ENCODE measurements at regions not wholly inside any gene's neighbourhood (a gene's known extent, or its start where the extent isn't known, plus 50 kb on each side); places are given as distances from the start of the nearest gene placed in this dataset.

DNA sequence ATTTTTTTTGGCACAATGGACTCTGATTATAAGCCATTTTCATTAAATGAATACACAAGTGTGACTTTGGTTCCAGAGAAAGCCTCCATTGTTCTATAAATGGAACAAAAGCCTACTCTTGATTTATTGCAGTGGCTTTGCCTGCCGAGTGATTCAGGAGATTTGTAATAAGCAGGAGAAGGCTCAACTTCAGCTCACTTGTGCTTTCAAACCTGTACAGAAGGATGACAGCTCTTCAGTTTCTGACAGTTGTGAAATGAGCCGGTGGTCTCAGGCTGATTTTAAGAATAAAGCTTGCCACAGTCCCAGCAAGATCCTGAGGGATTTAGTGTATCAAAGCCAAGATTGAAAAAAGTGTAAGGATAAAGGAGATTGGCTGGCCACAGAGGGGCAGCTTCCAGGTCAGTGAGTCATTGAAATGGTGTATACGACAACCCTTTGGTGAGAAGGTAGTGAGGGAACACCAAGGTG, 438.8 kb upstream of the TGFBR2 start:
- DNase-seq: peak in 4 of 51 donors; percentile 1 to 63 (median 10)

DNA sequence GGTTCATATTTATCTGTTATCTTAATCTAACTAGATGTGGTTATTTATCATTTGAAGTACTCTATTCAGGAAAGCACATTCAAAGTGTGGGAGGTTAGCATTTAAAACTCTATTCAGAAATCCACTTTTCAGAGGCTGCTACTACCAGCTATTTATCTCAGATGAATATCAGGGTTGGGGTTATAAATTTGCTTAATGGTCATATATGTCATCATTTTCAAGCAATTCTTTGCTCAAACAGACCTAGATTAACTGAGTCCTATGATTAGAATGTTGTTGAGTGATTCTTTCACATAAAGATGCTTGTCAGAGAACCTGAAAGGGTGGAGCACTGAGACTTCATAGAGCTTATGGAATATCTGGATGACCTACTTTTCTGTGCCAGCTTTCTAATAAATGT, 436.9 kb upstream of the TGFBR2 start:
- DNase-seq: no peak

DNA sequence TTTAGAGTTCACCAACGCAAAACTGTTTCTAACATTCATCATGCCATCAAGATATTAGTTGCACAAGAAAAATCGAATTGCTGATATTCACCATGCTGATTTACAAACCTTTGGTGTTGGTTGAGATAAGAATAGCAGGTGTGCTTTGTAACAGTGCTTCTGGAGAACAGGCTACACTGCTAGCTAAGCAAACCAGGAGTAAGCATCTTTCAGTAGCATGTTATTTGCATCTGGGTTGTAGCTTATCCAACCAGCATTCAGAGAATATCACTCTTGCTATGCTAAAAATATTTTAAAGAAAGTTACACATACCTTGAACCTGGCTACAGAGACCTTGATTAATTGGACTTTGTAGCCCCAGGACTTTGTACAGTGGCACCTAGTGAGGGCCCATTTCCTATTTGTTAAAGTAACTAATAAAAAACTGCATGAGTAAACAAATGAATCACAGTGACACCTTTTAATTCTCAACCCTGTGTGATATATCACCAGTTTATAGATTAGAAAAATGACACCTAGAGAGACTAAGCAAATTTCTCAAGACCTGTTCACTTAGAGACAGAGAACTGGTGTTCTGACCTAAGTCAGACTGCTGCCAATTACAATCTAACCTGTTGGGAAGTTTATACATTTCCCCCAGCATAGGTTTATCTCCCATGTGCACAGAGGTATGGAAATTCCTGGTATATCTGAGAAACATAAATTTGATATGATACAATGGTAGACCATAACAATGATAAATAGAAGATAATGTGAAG, 435.5 kb upstream of the TGFBR2 start:
- no peak for DNase-seq

DNA sequence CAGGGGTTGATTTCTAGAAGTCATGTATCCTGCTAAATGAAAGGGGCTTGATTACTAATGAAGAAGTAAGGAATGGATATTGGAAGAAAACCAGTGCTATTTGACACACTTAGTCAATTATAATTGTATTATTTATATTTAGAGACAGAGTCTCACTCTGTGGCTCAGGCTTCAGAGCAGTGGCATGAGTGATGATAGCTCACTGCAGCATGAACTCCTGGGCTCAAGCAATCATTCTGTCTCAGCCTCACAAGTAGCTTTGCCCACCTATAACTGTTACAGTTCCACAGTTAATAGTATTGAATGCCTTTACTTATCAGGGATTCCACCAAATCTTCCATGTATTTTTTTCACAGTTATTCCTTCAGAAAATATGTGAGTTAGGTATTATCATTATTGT, 432.0 kb upstream of the TGFBR2 start:
- no peak for DNase-seq

DNA sequence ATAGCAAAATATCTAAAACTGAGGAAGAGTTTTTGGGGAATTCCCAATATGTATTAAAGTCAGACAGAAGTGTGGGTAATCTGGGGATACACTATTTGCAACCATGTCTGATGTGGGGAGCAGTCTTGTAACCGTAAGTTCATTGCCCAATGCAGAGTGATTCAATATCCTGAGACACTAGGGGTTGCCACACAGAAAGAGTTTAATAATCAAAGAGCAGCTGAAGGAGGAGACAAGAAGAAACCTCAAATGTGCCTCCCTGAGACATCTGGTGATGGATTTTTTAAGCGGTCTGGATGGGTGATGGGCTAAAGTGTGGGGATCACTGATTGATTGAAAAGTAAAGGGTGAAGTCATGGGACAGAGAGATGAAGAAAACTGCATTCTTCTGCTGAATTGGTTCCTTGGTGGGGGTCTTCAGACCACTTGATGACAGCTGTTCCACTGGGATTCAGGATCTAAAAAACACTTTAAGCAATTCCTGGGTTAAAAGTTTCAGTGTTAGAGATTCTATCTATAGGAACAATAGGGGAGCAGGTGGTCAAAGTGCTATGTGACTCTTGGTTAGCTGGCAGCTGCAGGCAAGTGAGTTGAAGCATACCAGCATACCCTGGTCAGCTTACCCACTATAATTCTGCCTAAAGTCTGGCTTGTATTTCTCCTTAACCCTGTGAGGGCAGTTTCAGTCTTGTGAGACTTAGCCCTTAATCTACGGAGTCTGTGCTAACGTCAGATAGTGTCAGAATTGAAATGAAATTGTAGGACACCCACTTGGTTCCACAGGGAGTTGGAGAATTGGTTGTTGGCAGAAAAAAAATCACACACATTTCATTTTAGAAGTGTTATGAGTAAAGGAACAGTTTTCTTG, 425.9 kb upstream of the TGFBR2 start:
- no peak for DNase-seq

DNA sequence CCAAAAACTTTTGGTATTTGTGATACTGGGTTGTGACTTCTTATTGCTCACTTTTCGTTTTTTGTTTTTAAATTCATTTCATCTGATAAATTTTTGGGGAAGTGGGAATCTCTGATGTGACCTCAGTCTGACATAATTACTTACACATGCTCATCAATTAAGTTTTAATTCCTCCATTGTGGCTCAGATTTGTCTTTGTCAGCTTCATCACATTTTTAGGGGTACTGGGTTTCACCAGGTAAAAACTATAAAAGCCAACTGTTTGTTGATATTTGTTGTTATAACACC, 425.3 kb upstream of the TGFBR2 start:
- DNase-seq: no peak

DNA sequence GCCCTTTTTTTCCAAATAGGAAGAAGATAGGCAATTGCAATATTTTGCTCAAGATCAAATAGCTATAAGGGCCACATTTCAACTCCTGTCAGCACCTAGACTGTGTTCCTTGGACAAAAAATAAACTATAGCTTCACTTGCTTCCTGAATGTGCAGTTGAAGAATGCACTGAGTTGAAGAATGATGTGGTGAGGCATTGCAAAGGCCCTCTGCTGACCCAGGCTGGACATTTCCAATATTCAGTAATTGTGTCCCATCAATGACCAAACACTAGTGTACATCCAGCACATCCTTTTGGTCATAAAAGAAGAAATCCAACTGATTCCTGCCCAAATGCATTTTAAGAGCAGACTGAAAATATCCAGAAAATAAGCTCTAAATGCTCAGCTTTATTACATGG, 424.8 kb upstream of the TGFBR2 start:
- no peak for DNase-seq

DNA sequence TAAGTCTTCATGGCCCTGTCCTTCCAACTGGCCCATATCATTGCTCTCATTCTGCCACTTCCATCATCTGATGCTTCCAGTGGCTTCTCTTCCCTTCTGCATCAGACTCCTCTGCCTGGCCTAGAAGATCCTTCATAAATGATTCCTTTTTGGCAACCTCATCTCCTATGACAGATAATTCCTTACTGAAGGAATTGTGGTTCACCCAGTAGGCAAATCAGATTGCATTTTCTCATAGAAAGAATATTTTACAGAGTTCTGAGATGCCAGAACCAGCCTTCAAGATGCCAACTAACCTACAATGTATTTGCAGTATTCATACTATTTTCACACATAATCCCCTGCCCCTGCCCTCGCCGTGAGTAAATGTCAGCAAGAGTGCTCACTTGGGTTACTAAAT, 423.0 kb upstream of the TGFBR2 start:
- no peak for DNase-seq

DNA sequence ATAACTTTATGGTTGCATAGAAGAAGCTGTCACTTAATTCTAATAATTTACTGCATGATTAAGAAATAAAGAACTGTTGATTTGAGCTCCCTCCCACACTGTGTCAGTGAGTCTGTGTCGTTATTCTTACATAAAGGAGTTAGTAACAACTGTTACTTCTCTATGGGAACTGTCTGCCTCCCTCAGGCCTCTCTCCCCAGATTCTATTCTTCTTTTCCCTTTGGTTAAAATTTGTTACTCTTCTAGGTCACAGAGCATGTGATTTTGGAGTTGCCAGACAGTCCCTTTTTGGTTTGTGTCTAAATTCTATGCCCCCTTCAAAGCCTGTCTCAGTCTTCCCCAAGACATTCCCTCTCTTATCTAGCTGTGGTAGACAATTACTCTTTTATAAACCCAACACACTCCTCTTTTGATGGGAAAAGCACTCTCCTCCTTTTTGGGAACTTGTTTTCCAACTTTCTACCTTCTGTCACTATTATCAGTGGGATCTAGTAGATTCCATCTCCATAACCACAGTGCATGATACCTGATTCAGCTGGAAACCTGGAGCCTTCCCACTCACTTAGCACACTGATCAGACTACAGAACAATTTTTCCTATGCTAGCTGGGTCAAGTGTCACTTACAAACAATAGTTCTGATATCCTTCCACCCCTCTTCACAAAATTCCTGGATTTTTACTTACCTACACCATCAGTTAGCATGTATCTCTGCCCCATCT, 422.1 kb upstream of the TGFBR2 start:
- no peak for DNase-seq

DNA sequence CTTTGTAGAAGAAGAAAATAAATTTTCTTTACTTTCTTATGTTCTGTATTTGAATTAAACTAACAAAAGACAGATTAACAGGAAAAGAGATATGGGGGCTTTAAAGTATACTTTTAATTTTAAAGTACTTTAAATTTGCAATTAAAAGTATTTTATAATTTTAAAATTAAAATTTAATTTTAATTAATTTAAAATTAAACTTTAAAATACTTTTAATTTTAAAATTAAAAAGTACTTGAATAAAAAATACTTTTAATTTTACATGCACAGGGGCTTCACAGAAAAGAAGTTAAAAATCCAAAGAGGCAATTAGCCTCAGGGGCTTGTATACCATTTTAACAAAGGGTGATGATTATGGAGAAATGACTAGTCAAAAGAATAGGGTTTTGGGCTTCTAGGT, 420.5 kb upstream of the TGFBR2 start:
- DNase-seq: no peak

DNA sequence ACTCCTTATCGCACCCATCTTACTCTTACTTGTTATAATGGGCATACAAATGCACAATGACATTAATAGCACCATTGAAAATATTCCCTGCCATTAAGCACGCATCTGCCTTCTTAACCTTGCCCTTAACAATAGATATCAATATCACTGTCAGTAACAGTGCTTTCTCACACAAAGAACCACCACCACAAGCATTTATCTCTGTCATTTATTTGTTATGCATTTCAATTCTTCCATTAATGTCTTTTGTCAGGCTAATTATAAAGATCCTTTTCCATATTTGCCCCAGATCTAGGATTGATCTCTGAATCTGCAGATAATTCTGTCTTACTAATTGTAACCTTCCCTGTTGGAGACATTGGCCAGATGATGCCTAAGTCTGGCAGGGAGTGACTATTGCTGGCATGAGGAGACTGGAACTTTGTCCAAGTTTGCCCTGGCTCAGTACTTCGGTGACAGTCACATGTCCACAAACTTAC, 419.6 kb upstream of the TGFBR2 start:
- DNase-seq: peak in 1 of 51 donors; percentile 5

DNA sequence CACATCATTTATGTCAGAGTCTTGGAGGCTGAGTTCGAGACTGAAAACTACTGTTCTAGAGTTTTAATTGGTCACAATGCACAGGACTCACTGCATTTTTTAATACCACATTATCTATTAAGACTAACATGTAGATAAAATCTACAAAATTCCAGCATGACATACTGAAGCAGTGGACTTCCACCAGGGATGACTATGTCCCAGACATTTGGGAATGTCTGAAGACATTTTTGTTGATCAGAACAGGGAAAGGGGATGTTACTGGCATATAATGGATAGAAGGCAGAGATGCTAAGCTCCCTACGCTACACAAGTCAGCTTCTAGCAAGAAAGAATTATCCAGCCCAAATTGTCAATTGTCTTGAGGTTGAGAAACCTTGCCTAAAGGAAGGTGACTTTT, 419.0 kb upstream of the TGFBR2 start:
- DNase-seq: no peak

DNA sequence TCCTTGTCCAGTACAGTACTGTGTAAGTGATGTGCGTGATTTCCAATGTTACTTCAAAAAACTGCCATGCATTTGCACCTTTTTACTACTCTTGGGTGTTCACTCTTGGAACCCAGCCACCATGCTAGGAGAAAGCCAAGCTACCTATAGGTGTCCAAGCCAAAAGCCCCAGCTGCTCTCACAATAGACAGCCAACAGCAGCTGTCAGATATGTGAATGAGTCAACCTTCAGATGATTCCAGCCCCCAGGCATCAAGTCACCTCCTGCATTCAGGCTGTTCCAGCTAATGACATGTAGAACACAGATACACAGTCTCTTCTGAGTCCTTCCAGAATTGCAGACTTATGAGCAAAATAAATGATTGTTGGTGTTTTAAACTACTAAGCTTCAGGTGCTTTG, 417.7 kb upstream of the TGFBR2 start:
- no peak for DNase-seq

DNA sequence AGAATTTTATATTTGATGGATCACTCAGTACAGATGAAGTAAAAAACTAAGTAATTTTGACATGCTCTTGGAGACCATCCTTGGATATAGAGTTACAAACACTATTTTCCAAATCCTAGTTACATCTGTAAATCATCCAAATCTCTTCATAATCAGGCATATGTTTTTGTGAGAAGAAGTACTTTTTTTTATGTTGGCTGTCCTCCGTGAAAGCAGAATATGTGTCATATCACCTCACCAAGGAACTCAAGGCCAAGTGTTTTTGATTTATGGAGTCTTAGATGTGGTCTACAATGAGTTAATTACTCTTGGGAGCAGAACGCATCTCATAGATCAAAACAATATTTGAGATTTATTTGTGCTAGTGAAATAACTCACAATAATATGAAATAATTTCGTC, 416.5 kb upstream of the TGFBR2 start:
- DNase-seq: no peak

DNA sequence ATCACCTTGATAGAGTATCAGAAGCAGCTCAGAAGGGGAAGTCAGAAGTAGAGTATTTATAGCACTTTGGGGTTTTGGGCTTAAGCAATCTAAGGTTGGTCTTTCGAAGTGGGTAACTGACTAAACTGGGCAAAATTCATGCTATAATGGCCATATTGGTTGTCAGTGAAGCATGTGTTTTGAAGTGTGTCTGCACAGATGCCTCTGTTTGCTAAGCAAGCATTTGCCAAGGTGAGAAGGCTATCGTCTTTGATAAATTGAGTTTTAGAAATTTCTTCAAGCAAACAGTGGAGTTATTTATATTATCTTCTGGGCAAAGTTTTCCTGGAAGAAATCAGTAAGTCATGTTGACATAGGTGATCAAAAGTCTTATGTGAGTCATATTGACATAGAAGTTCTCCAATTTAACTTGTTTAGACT, 412.8 kb upstream of the TGFBR2 start:
- no peak for DNase-seq

DNA sequence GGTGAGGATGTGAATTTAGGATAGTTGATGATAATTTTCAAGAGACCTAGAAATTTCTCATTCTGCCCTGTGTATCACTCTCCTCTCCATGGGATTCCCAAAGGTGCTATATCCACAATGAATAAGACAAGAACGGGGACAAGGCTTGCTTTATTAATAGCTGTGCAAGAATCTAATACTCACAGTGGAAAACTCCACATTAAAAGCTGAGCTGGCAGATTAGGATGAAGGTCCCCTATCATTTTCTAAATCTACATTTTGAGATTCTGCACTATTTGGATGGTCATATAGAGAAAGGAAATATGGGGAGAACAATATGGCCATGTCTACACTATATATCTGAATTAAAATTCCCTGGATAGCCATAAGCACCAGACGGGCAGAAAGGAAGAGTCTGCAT, 411.0 kb upstream of the TGFBR2 start:
- DNase-seq: no peak

DNA sequence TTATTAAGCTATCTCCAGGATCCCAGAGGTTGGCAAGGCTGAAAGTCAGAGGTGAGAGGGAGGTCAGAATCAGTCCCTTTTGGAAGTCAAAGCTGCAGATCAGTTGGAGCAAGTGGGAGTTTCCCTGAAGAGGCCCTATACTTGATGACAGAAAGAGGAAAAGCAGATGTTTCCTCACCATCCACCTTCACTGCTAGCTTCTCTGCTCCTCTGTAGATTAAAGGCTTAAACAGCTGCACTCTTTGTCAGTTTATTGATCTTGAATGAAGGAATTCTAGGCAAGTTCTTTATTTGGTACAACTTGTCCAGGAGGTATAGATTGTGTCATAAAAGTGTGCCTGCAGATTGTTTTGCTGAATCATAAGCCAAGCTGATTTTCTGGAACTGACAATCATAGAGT, 408.2 kb upstream of the TGFBR2 start:
- DNase-seq: no peak

DNA sequence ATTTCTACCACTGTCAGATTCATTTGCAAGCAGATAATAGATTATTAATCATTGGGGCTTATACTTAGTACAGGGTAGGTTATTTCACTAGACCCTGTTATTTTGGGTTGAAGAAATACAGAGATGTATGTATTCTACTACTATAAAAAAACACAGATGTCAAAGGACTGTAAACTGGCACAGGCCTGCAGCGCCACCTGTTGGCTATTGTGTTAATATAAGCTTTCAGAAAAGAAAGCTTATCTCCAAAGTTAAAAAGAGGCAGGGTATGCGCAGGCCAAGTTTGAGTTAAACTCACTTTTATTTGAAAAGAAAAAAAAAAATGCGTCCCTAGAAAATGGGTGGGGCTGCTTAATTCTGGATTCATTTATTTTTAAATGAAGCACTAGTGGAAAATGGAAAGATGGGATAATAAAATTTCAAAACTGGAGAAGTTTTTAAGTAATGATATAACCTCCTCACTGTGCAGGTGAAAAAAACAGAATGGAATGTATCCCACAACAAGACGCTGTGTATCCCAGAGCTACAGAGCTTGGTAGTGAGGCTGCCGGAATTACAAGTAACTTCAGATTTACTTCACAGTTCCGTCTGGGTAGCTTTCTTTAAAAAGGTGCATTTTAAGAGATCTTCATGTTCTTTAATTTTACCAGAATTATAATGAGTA, 407.2 kb upstream of the TGFBR2 start:
- DNase-seq: peak in 37 of 51 donors; percentile 0 to 84 (median 32)

DNA sequence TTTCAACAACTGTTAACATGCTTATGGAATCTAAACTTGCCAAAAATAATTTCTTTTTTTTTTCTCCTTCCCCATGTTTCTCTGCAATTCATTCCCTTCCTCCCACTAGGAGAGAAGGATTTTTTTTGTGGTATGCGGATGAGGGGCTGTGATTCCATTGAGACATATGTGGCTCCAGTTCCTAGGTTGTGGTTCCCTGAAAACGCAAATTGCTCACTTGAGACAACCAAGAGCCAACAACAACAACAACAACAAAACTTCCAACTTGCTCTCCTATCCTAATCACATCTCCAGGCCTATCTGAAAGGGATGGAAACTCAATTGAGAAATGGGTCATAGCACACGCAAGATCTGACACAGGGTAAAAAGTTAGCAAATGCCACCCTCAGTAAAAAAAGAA, 406.5 kb upstream of the TGFBR2 start:
- no peak for DNase-seq

DNA sequence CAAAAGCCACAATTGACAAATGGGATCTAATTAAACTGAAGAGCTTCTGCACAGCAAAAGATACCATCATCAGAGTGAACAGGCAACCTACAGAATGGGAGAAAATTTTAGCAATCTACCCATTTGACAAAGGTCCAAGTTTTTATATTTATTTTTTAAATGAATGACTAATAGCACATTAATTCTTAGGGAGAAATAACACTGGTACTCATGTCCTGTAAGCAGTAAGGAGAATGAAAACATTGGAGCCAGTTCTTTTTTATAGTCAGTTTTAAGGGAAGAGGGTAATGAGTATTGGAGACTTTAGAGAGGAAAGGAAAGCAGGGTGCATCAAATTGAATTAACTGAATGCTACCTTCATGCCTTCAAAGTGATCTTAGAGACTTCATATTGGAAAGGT, 404.7 kb upstream of the TGFBR2 start:
- no peak for DNase-seq

DNA sequence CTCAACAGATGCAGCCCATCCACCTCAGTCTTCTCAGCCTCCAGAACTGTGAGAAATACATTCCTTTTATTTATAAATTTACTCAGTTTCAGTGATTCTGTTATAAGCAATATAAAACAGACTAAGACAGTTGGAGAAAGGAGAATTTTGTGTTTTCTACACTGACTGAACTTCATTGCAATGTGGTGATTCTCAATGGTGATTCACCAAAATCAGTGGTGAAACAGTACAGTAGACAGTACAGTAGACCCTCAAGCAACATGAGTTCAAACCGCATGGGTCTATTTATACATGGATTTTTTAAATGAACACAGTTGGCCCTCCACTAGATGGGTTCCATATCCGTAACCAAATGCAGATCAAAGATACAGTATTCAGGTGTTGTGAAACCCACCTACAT, 403.1 kb upstream of the TGFBR2 start:
- DNase-seq: no peak

DNA sequence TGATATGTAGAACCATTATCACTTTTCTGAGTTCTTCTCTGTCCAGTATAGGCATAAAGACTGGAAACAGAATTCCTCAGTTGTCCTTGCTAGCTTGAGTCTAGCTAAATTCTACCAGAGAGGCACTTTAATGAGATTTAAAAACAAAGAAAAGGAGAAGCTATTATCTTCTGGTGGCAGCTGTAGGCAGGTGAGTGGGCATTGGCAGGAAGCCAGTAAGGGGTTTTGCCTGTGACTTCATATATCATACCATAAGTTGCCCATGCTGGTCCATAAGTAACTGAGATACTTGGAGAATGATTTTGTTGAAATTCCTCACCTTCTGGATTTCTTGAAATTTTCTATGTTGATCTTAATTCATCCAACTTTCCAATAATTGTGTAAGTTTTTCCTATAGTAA, 402.3 kb upstream of the TGFBR2 start:
- DNase-seq: no peak

All from hypothalamus (tissue), 51 donors.